Activated CD4-positive, alpha-beta memory T cell treated with anti-CD3 and anti-CD28 coated beads, Interleukin-2, amount 10 ng/mL, durations not matched to agents 7 days and 5 days (primary cell): ENCODE measurements at regions not wholly inside any gene's neighbourhood (a gene's known extent, or its start where the extent isn't known, plus 50 kb on each side); places are given as distances from the start of the nearest gene placed in this dataset.

Experiments
- CTCF ChIA-PET: fragments of 350-600 bp; sonication (Branson Sonifier 250); formaldehyde crosslinking; loops from one replicate; lab custom pipeline; 2021; ENCODE audit warnings: antibody characterized with exemption, inconsistent platforms; lab: Charles Lee
- POLR2A ChIA-PET: fragments of 350-600 bp; sonication (Branson Sonifier 250); formaldehyde crosslinking; loops from one replicate; lab custom pipeline; 2021; ENCODE audit warnings: antibody characterized with exemption; lab: Charles Lee
- DNase-seq: peaks from one replicate; pipeline ENCODE4 v3.0.0-alpha.2; 2020
- H3K27ac Mint-ChIP-seq: one replicate; pipeline ENCODE4 v1.8.0; 2021; ENCODE audit warnings: mild to moderate bottlenecking, mixed read lengths
- H3K27me3 Mint-ChIP-seq: one replicate; pipeline ENCODE4 v1.8.0; 2021; ENCODE audit warnings: mixed read lengths
- H3K36me3 Mint-ChIP-seq: one replicate; pipeline ENCODE4 v1.8.0; 2021; ENCODE audit warnings: low read depth, mixed read lengths
- H3K4me1 Mint-ChIP-seq: one replicate; pipeline ENCODE4 v1.8.0; 2021; ENCODE audit warnings: mixed read lengths
- H3K4me3 Mint-ChIP-seq: one replicate; pipeline ENCODE4 v1.8.0; 2021; ENCODE audit warnings: mild to moderate bottlenecking, mixed read lengths
- H3K9me3 Mint-ChIP-seq: one replicate; pipeline ENCODE4 v1.8.0; 2021; ENCODE audit warnings: mixed read lengths

DNA sequence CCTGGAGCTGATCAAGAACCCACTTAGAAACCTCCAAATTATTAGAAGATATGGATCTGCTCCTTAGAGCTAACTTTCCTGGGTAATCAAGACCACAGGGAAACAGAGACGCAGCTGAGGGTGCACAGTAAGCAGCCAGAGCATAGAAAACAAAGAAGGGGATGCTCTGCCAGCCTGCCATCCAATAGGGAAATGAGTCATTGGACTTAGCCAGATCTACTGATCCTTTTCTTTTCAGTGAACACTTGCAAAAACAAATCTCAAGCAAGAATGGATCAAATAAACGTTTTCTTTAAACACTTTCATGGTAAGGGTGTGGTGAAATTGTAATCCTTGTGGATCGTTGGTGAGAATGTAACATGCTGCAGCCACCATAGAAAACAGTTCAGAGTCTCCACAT lies 474.0 kb downstream of the LTN1 start:
- ChIA-PET CTCF (interaction anchor here (1.5 to 6.1 kb wide), 3 partner anchors 217 to 226 kb away, joined by 4 to 115 read pairs (median 12); no protein-coding TSS in a partner anchor), POLR2A (no interaction called here)
- no peaks in the 10 kb centered on the region for H3K9me3 Mint-ChIP-seq
- no peak for DNase-seq
- no peak overlapping the region for H3K27ac Mint-ChIP-seq
- H3K4me1 Mint-ChIP-seq, result peaks cover 4% of the 10 kb centered on the region
- no peak overlapping the region for H3K4me3 Mint-ChIP-seq
- H3K36me3 Mint-ChIP-seq, result no peaks in the 10 kb centered on the region
- H3K27me3 Mint-ChIP-seq, result no peaks in the 10 kb centered on the region

DNA sequence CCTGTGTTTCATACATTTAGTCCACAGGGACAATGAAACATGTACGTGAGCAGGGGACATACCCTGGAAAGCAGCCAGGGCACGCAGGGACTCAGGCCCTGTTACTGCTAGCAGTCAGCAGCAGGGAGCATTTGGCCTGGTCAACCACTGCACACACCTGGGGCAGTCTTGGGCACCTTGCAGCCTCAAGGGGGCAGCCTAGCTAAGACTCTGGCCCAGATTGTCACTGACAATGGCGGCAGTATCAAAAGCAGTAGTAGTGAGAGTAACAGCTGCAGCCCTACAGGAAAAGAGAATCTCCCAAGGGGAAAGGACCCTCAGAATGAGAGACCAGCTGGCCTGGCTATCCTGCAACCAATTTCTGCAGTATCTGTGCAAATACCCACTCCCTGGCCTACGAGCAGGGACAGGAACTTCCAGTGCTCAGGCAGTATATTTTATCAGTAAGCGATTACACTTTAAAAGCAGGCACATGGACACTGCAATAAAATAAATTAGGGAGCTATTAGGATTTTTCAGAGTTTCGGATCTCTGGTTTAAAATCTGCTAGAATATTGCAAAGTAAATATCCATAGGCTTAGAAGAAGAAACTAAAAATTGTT lies 475.6 kb downstream of the LTN1 start:
- Mint-ChIP-seq H3K27me3 (no peaks in the 10 kb centered on the region), H3K4me3 (no peak overlapping the region), H3K36me3 (no peaks in the 10 kb centered on the region), H3K4me1 (peaks cover 2% of the 10 kb centered on the region), H3K9me3 (no peaks in the 10 kb centered on the region), H3K27ac (no peak overlapping the region)
- CTCF ChIA-PET, result interaction anchor here (0.6 to 6.1 kb wide), 9 partner anchors 12 to 423 kb away, joined by 3 to 115 read pairs (median 3); no protein-coding TSS in a partner anchor
- peak; percentile 66 for DNase-seq
- POLR2A ChIA-PET, result no interaction called here

DNA sequence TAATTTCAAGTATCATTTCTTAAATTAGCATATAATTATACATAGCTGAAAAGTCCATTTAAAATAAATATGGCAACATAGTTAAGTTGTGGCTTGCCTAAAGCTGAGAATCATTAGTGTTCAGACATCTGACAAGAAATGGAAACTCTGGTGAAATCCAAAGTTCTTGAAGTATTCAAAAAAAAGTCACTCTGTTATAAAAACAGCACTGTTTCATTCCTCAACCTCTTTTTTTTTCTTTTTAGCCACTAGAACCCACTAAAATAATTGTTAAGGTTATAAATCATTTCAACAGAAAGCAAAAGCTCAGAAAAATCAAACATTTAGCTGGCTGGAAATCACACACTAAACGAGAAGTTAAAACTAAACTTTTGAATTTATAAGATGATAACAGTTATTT lies 476.7 kb downstream of the LTN1 start:
- no peaks in the 10 kb centered on the region for H3K9me3 Mint-ChIP-seq
- no peak for DNase-seq
- no peak overlapping the region for H3K4me3 Mint-ChIP-seq
- CTCF ChIA-PET, result interaction anchor here (2.8 to 6.1 kb wide), 2 partner anchors 225 to 229 kb away, joined by 12 to 115 read pairs; no protein-coding TSS in a partner anchor
- no peaks in the 10 kb centered on the region for H3K27me3 Mint-ChIP-seq
- no peaks in the 10 kb centered on the region for H3K36me3 Mint-ChIP-seq
- peaks cover 2% of the 10 kb centered on the region for H3K4me1 Mint-ChIP-seq
- POLR2A ChIA-PET, result no interaction called here
- no peak overlapping the region for H3K27ac Mint-ChIP-seq

DNA sequence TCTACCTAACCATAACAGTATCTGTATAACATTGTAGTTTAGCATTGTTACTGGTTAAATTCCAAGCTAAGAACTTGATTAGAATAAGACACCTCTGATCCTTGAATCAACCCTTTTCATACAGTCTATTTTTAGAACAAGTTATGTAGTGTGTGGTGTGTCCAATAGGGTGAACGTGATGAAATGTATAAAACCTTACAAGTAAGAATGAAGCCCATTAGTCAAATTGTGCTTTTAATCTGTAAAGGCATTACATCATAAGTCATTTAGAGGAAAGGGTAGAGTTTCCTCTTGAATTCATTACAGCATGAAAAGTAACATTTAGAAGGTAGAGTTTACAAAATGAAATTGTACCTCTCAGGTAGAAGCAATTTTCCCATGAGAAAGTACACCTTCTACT lies 479.2 kb downstream of the LTN1 start:
- H3K27me3 Mint-ChIP-seq, result no peaks in the 10 kb centered on the region
- peaks cover 2% of the 10 kb centered on the region for H3K4me1 Mint-ChIP-seq
- DNase-seq, result no peak
- H3K27ac Mint-ChIP-seq, result no peak overlapping the region
- H3K9me3 Mint-ChIP-seq, result no peaks in the 10 kb centered on the region
- ChIA-PET POLR2A (no interaction called here), CTCF (interaction anchor here (6.1 kb wide), 1 partner anchor 231 kb away, joined by 115 read pairs; no protein-coding TSS in a partner anchor)
- H3K4me3 Mint-ChIP-seq, result no peak overlapping the region
- H3K36me3 Mint-ChIP-seq, result no peaks in the 10 kb centered on the region

DNA sequence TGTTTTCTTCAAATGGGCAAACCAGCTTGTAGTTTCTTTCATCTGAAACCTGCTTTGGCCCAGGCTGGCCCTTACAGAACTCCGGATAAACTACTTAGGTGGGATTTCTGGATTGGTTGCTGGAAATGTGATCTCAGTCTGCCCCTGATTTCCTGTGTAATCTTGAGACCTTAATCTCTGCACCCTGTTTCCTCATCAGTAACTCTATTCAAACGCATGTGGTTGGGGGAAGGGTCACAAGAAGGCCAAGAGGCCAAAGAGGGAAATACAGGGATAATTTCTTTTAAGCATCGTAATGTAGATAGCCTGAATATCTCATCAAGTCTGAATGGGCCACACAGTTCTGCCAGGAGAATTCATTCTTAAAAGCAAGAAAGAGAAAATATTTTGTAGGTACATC lies 483.6 kb downstream of the LTN1 start:
- H3K27me3 Mint-ChIP-seq, result peaks cover 2% of the 10 kb centered on the region
- H3K36me3 Mint-ChIP-seq, result no peaks in the 10 kb centered on the region
- ChIA-PET POLR2A (no interaction called here), CTCF (no interaction called here)
- no peak overlapping the region for H3K4me3 Mint-ChIP-seq
- no peak overlapping the region for H3K27ac Mint-ChIP-seq
- no peaks in the 10 kb centered on the region for H3K4me1 Mint-ChIP-seq
- no peaks in the 10 kb centered on the region for H3K9me3 Mint-ChIP-seq
- no peak for DNase-seq

DNA sequence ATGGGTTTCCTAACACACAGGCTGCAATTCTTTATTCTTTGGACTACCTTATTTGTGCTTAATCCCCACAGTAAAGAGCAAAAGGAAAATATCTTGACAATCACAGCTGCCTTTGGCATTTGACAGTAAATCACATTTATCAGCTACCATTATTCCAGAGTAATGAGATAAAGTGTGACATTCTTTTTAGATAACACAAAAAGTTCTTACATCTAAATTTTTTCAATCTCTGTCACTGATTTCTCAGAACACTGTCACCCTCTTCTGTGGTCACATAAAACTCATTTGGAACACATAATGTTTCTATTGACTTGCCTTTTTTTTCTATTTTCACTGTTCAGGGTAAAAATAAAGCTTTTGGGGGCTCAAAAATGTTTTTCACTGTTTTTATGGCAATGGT lies 484.6 kb downstream of the LTN1 start:
- Mint-ChIP-seq H3K4me1 (no peaks in the 10 kb centered on the region), H3K36me3 (no peaks in the 10 kb centered on the region), H3K9me3 (no peaks in the 10 kb centered on the region), H3K27me3 (peaks cover 2% of the 10 kb centered on the region), H3K4me3 (no peak overlapping the region), H3K27ac (no peak overlapping the region)
- DNase-seq, result no peak
- ChIA-PET POLR2A (no interaction called here), CTCF (no interaction called here)

DNA sequence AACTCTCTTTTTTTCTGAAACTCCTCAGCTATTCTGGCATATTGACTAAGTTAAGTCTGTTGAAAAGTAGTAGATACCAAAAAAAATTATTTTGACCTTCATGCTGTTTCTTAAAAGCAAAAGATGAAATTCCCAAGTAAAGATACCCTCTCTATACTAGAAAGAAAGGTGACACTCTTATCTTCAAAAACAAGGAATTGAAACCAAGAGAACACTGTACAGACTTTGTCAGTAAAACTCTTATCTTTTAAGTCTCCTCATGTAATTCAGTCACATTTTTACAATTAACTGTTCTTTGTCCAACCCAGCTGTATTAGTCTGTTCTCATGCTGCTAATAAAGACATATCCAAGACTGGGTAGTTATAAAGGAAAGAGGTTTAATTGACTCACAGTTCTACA lies 496.2 kb downstream of the LTN1 start:
- ChIA-PET CTCF (no interaction called here), POLR2A (no interaction called here)
- Mint-ChIP-seq H3K4me1 (no peaks in the 10 kb centered on the region), H3K4me3 (no peak overlapping the region), H3K36me3 (no peaks in the 10 kb centered on the region), H3K27ac (no peak overlapping the region), H3K27me3 (peaks cover 2% of the 10 kb centered on the region), H3K9me3 (no peaks in the 10 kb centered on the region)
- DNase-seq, result no peak

DNA sequence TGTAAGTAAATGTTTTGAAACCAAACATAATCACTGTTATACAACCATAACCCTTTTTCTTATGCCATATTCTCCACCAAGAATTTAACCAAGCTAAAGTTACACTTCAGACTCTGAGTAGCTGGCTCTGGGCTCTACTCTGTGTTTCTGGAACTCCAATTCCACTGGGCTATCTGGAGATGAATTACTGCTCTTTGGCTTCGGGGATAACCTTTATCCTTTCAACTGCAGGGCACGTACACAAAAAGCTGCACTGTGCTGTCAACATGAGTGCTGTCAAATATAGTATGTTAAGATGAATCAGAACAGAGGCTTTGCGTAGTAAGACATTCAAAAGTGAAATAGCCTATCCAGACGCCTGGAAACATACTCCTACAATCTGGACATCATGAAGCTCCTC lies 500.6 kb downstream of the LTN1 start:
- Mint-ChIP-seq H3K9me3 (no peaks in the 10 kb centered on the region), H3K36me3 (no peaks in the 10 kb centered on the region), H3K27me3 (no peaks in the 10 kb centered on the region), H3K4me3 (no peak overlapping the region), H3K4me1 (no peaks in the 10 kb centered on the region), H3K27ac (no peak overlapping the region)
- DNase-seq, result no peak
- ChIA-PET POLR2A (no interaction called here), CTCF (interaction anchor here (1.0 kb wide), 1 partner anchor 11 kb away, joined by 4 read pairs; no protein-coding TSS in a partner anchor)

DNA sequence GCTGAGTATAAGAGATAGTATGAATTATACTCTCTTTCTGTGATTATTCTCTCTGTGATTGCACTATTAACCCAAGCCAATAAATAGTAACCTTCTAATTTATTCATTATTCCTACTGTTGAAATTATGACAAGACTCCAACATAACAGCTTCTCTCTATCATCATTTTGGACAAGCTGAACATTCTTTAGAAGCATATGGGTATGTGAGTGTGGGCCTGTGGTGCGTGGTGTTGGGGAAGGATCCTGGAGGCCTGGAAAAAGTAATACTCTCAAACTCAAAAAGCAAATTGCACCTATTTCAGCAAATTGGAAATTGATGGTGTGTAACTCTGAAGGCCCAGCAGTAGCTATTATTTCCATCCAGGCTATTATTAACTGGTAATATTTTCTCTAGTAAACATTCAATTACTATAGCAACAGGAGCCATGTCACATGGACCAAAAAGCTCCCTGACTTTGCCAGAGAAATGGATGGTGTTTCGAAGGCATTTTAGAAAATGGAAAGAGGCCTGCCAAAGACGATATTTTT lies 502.8 kb downstream of the LTN1 start:
- H3K4me1 Mint-ChIP-seq, result no peaks in the 10 kb centered on the region

DNA sequence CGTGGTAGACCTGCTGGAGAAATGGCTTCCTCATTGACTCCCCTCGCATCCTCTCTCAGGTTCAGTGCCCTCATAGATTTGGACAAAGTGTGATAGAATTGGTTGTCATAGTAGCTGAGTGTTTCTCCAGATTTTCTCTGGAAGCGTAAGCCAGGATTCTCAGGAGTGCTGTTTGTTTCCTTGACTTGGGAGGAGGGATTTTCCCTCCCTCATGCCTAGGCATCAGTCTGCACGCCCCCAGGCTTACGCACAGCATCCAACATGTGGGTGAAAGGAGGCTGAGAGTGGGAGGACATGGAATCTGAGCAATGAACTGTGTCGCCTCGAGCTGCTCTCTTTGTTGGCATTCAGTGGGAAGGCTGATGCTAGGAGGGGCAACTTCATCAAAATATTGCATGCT lies 503.5 kb downstream of the LTN1 start:
- Mint-ChIP-seq H3K27ac (no peak overlapping the region), H3K9me3 (no peaks in the 10 kb centered on the region), H3K4me3 (no peak overlapping the region), H3K36me3 (no peaks in the 10 kb centered on the region), H3K4me1 (no peaks in the 10 kb centered on the region), H3K27me3 (no peaks in the 10 kb centered on the region)
- DNase-seq, result no peak
- ChIA-PET POLR2A (no interaction called here), CTCF (no interaction called here)

More for the DNA sequence above, 502.8 kb downstream of the LTN1 start:
- CTCF ChIA-PET, result no interaction called here
- Mint-ChIP-seq H3K27me3 (no peaks in the 10 kb centered on the region), H3K27ac (no peak overlapping the region), H3K9me3 (no peaks in the 10 kb centered on the region), H3K4me3 (no peak overlapping the region), H3K36me3 (no peaks in the 10 kb centered on the region)
- no peak for DNase-seq
- POLR2A ChIA-PET, result no interaction called here

DNA sequence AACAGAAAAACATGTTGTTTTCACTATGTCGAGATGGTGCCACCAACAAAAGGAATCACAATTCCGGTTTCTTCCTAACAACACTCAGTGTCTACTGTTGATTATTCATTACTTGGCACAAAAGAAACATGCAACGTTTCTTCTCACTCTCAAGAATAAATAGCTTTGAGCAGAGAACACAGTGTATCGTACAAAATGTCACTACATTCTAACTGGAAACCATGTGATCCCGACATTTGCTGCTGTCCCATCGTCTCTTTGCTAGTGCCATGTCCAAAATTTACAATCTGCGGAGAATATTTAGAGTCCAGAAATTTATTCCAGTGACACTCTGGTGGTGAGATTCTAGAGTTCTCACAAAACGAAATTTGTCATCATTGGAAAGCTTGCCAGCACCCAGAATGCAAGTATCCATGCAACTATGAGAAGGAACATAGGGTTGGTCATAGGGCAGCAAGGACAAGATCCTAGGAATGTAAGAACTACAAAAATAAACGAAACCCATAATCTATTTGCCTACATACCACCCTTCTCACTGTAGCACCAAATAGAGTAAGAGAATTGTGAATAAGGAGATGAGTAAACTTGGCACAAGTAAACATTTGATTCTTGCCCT lies 505.1 kb downstream of the LTN1 start:
- Mint-ChIP-seq H3K9me3 (no peaks in the 10 kb centered on the region), H3K27me3 (no peaks in the 10 kb centered on the region), H3K27ac (no peak overlapping the region), H3K4me3 (no peak overlapping the region), H3K4me1 (no peaks in the 10 kb centered on the region), H3K36me3 (no peaks in the 10 kb centered on the region)
- no peak for DNase-seq
- POLR2A ChIA-PET, result no interaction called here
- CTCF ChIA-PET, result no interaction called here

DNA sequence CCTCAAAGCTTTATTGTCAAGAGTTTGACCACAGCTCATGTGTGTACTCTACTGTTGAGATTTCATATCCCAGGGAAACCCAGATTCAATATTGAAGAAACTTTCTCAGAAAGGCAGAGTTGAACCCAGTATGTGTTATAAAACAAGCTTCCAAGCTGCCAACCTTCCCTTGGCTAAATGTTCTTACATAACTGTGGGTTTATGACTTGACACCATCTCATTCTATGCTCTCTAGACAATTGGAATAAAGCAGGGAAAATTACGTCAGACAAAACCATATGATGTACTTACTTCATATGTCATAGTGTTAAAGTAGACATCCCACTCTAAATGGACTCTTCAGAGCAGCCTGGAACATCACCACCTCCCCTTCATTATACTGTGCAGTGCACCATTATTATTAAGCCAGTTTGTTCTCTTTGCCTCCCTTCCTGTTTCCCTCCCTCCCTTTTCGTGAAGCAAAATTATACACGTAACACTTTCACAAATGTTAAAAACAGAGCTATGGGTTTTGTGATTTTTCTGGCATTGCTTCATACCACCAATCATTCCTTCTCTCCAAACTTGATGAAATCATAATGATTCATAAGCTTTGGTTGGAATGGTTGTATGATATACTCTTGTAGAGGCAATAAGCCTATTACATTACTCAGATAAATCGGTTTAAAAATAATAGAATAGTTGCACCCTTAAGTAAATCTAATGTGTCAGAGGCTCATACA lies 507.2 kb downstream of the LTN1 start:
- no peak overlapping the region for H3K27ac Mint-ChIP-seq
- no peaks in the 10 kb centered on the region for H3K4me1 Mint-ChIP-seq

DNA sequence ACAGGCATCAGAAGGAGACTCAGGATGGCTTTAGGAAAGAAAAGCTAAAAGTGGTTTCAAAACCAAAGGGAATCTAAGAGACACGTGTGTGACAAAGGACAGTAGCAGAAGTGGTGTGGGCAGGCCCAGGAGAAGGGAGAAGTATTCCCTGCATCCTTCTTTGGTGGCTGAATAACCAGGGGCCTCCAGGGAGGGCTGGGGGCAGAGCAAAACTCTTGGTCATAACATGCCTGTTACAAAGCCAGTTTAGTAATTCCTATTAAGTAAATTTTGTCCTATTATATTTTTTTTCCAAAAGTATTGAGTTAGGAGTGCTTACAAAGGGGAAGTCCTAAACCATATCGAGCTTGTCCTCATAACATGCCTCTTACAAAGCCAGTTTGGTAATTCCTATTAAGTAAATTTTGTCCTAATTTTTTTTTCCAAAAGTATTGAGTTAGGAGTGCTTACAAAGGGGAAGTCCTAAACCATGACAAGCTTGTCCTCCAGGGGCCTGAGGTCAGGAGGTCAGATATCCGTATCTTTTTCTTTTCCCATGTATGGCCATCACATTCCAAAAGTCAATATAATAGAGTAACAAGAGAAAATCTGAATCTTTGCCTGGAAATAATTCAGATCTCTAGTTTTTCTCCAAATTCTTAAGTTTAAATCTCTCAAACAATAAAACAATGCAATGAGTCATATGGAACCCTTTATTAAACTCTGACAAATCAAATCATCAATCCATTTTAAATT lies 509.2 kb downstream of the LTN1 start:
- DNase-seq, result no peak
- Mint-ChIP-seq H3K9me3 (no peaks in the 10 kb centered on the region), H3K27ac (no peak overlapping the region), H3K4me3 (no peak overlapping the region), H3K36me3 (no peaks in the 10 kb centered on the region), H3K4me1 (no peaks in the 10 kb centered on the region), H3K27me3 (no peaks in the 10 kb centered on the region)
- ChIA-PET CTCF (no interaction called here), POLR2A (no interaction called here)

More for the DNA sequence above, 507.2 kb downstream of the LTN1 start:
- H3K27me3 Mint-ChIP-seq, result no peaks in the 10 kb centered on the region
- no peaks in the 10 kb centered on the region for H3K36me3 Mint-ChIP-seq
- no peak overlapping the region for H3K4me3 Mint-ChIP-seq
- DNase-seq, result no peak
- H3K9me3 Mint-ChIP-seq, result no peaks in the 10 kb centered on the region
- CTCF ChIA-PET, result no interaction called here
- POLR2A ChIA-PET, result no interaction called here
